KMS-11 (cell line): ENCODE measurements at regions not wholly inside any gene's neighbourhood (a gene's known extent, or its start where the extent isn't known, plus 50 kb on each side); places are given as distances from the start of the nearest gene placed in this dataset.

ENCODE experiments used
- H2AFZ ChIP-seq: fragments of 200-600 bp; sonication (generic); 2 replicates; pipeline ENCODE4 v1.6.1; 2016; ENCODE audit warnings: antibody characterized with exemption, mixed run types, low read depth
- H3K27ac ChIP-seq: fragments of 200-600 bp; sonication (generic); 2 replicates; pipeline ENCODE4 v1.6.1; 2016; ENCODE audit warnings: mild to moderate bottlenecking, mixed run types
- H3K27me3 ChIP-seq: fragments of 200-600 bp; sonication (generic); 2 replicates; pipeline ENCODE4 v1.6.1; 2017; ENCODE audit warnings: mild to moderate bottlenecking, low read depth, mixed run types, moderate library complexity; ENCODE audit not compliant: insufficient read depth
- H3K36me3 ChIP-seq: fragments of 200-600 bp; sonication (generic); 2 replicates; pipeline ENCODE4 v1.6.1; 2017; ENCODE audit warnings: mild to moderate bottlenecking, mixed run types; ENCODE audit not compliant: insufficient read depth
- H3K4me1 ChIP-seq: fragments of 200-600 bp; sonication (generic); 2 replicates; pipeline ENCODE4 v1.6.1; 2016; ENCODE audit warnings: mild to moderate bottlenecking, low read depth, mixed run types; ENCODE audit not compliant: poor library complexity, severe bottlenecking
- H3K4me2 ChIP-seq: fragments of 200-600 bp; sonication (generic); 2 replicates; pipeline ENCODE4 v1.7.0; 2016; ENCODE audit warnings: mild to moderate bottlenecking, mixed run types
- H3K4me3 ChIP-seq: fragments of 200-600 bp; sonication (generic); IDR thresholded peaks from 2 replicates; pipeline ENCODE4 v1.6.1; 2017; ENCODE audit warnings: low read depth, low read length, mixed read lengths; ENCODE audit not compliant: insufficient read depth
- H3K79me2 ChIP-seq: fragments of 200-600 bp; sonication (generic); 2 replicates; pipeline ENCODE4 v1.6.1; 2016; ENCODE audit warnings: low read depth, mixed run types; ENCODE audit not compliant: insufficient read depth
- H3K9ac ChIP-seq: fragments of 200-600 bp; sonication (generic); 2 replicates; pipeline ENCODE4 v1.6.1; 2016; ENCODE audit warnings: mild to moderate bottlenecking, mixed run types
- H4K20me1 ChIP-seq: fragments of 200-600 bp; sonication (generic); 2 replicates; pipeline ENCODE4 v1.6.1; 2016; ENCODE audit warnings: mild to moderate bottlenecking, mixed run types; ENCODE audit not compliant: insufficient read depth
- TF ChIP-seq, protein P1 (sequence below): fragments of 200-600 bp; sonication (generic); conservative IDR thresholded peaks from 2 replicates; pipeline ENCODE4 v1.6.1; 2017; ENCODE audit warnings: low read depth, mild to moderate bottlenecking, antibody characterized with exemption, low read length, moderate library complexity, mixed read lengths

DNA sequence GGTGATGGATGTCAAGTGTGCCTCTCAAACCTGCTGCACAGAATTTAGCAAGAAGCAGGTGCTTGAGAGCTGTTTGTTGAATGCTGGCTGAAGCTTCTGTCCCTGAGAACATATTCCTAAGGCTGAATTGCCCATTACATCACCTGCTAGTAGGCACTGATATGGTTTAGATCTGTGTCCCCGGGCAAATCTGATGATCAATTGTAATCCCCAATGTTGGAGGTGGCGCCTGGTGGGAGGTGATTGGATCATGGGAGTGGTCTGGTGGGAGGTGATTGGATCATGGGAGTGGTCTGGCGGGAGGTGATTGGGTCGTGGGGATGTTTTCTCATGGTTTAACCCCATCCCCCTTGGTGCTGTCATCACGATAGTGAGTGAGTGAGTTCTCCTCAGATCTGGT, 128.0 kb downstream of the HRH4 start:
- H4K20me1 ChIP-seq: no peaks in the 10 kb centered on the region
- H3K27ac ChIP-seq: no peak overlapping the region
- no peaks in the 10 kb centered on the region for H3K4me1 ChIP-seq
- H3K4me3 ChIP-seq: no peak overlapping the region
- TF ChIP-seq, protein P1, sequence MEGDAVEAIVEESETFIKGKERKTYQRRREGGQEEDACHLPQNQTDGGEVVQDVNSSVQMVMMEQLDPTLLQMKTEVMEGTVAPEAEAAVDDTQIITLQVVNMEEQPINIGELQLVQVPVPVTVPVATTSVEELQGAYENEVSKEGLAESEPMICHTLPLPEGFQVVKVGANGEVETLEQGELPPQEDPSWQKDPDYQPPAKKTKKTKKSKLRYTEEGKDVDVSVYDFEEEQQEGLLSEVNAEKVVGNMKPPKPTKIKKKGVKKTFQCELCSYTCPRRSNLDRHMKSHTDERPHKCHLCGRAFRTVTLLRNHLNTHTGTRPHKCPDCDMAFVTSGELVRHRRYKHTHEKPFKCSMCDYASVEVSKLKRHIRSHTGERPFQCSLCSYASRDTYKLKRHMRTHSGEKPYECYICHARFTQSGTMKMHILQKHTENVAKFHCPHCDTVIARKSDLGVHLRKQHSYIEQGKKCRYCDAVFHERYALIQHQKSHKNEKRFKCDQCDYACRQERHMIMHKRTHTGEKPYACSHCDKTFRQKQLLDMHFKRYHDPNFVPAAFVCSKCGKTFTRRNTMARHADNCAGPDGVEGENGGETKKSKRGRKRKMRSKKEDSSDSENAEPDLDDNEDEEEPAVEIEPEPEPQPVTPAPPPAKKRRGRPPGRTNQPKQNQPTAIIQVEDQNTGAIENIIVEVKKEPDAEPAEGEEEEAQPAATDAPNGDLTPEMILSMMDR: no peak
- no peak overlapping the region for H2AFZ ChIP-seq
- H3K9ac ChIP-seq: no peak overlapping the region
- no peaks in the 10 kb centered on the region for H3K27me3 ChIP-seq
- no peak overlapping the region for H3K4me2 ChIP-seq
- no peaks in the 10 kb centered on the region for H3K36me3 ChIP-seq
- H3K79me2 ChIP-seq: no peaks in the 10 kb centered on the region

DNA sequence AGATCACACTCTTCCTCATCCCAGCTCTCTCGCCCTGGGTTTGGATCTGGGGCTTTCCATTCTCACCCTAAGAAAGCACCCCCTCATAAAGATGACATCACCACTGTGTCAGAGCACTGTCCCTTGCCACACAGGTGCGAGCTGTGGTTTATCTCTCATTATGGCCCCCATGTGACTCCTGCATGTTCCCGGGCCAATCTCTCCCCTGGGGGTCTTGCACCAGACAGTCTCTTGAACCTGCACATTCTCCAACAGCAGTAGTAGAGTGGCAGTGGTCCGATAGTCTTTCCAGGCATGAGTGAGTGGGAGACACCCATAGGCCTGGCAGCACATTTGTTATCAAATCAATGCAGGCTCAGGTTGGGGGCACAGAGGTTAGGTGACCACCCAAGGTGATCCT, 130.5 kb downstream of the HRH4 start:
- H3K4me2 ChIP-seq: no peak overlapping the region

DNA sequence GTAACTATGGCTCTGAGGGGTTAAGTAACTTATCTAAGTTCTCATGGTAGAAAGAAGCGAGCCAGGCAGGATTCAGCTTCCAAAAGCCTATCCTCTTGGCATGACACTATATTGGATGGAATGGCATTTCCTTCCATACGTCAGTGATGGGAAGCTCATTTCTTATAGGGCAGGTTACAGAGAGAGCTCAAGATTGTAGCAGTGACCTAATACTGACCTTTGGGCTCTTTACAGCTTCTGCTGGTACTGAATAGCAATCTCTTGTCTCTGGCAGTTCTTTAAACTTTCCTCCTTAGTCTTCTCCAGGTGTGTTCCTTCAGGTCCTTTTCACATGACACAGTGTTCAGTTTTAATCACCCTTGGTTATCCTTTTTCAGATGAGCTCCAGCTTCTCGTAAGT, 133.0 kb downstream of the HRH4 start:
- Histone ChIP-seq H3K27me3 (no peaks in the 10 kb centered on the region), H3K79me2 (no peaks in the 10 kb centered on the region), H2AFZ (no peak overlapping the region), H3K4me3 (no peak overlapping the region), H3K9ac (no peak overlapping the region), H3K4me1 (no peaks in the 10 kb centered on the region), H3K27ac (no peak overlapping the region), H3K4me2 (no peak overlapping the region), H3K36me3 (no peaks in the 10 kb centered on the region), H4K20me1 (no peaks in the 10 kb centered on the region)
- TF ChIP-seq, protein P1: no peak

More for the DNA sequence above, 130.5 kb downstream of the HRH4 start:
- TF ChIP-seq, protein P1: no peak
- Histone ChIP-seq H3K36me3 (no peaks in the 10 kb centered on the region), H3K79me2 (no peaks in the 10 kb centered on the region), H3K4me1 (no peaks in the 10 kb centered on the region), H3K27me3 (no peaks in the 10 kb centered on the region), H3K9ac (no peak overlapping the region), H4K20me1 (no peaks in the 10 kb centered on the region), H3K27ac (no peak overlapping the region), H2AFZ (no peak overlapping the region), H3K4me3 (no peak overlapping the region)

DNA sequence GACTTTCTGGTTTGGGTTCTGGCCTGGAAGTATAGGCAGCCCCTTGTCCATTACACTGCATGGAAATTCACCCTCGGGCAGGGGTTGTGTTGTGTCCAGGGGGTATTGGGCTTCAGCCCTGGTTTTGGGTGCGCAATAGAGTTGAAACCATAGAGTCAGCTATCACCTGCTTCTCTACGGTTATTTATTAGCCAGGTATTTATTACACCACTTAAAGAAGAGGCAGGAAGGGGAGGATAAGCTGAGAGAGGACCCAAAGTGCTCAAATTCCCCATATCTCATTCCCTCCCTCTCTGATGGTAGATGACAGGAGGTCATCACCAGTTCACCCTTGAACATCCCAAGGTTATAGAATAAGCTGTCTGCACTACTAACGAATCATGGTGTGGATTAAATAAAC, 133.4 kb downstream of the HRH4 start:
- Histone ChIP-seq H2AFZ (no peak overlapping the region), H3K27me3 (no peaks in the 10 kb centered on the region), H4K20me1 (no peaks in the 10 kb centered on the region), H3K4me1 (no peaks in the 10 kb centered on the region), H3K36me3 (no peaks in the 10 kb centered on the region), H3K9ac (no peak overlapping the region), H3K4me3 (no peak overlapping the region), H3K4me2 (no peak overlapping the region), H3K79me2 (no peaks in the 10 kb centered on the region), H3K27ac (no peak overlapping the region)
- TF ChIP-seq, protein P1: no peak
